ENCODE measurements at regions not wholly inside any gene's neighbourhood (a gene's known extent, or its start where the extent isn't known, plus 50 kb on each side); places are given as distances from the start of the nearest gene placed in this dataset.

DNA sequence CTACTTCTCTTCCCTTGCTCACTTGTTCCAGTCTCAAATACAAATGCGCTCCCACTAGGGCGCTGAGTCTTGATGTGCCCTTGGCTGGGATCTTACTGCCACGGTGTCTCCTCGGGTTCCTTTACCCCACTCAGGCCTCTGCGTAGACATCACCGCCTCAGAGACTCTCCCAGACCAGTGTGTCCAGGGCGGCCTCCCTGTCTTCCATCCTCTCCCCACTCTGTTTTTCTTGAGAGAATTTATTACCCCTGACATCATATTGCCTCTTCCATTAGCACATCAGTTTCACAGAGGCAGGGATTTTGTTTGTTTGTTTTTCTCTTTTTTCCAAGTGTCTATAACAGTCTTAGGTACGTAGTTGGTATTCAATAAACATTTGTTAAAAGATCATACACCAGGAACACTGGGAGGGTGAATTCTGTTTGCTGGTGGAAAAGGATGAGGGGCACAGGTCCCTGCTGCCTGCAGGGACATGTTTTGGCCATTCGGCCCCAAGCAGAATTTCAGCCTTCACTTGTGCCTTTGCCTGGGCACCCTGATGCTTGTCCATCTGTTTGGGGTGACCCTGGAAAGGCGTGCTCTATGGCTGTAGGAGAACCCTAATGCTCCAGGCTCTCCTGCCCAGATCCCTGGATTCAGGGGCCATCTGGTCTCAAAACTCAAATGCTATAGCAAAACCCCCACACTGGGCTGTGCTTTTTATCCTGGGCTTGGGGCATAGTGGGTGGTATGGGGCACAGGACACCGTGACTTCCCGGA is 55.0 kb downstream of the RPL37A start:
- Histone ChIP-seq H3K27ac (no peak overlapping the region), H3K4me3 (no peak overlapping the region)

DNA sequence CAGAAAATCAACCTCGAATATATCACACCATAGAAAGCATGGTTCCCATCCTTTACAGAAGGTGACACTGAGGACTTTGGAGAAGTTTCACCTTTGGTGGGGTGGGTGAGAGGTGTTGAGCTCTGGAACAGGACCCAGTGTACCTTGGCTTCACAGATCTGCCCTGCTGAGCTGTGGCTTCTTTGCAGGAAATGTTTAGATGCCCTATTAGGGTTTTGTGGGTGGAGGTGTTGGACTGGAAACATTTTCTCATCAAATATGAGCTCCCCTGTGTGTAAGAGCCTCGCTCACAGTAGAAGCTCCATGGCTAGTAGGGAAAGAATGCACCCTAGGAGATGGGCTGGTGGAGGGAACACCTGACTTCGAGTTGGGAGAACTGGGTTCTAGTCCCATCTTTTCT is 55.6 kb downstream of the RPL37A start:
- H3K27ac ChIP-seq = peak overlapping the region in 1 of 21 experiments; percentile 47
- H3K4me3 ChIP-seq = no peak overlapping the region

DNA sequence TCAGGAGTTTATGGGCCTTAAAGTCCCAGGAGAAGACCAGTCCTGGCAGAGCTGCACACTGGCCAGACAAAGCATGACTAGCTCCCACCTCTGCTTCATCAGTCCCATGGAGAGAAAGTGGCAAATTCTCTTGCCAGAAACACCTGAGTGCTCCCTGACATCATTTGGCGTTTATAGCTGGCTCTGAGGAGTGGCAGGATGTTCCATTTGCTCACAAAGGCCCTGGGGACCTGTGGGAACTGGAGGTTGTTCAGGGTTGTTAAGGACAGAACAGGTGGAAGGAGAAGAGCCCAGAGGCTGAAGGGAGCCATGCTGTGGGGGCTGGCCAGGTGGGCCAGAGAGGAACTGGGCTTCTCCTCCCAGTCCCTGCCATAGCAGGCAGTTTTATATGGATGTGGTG is 56.1 kb downstream of the RPL37A start:
- H3K27ac ChIP-seq = peak overlapping the region in 2 of 21 experiments; percentile 1 to 47
- H3K4me3 ChIP-seq = no peak overlapping the region

DNA sequence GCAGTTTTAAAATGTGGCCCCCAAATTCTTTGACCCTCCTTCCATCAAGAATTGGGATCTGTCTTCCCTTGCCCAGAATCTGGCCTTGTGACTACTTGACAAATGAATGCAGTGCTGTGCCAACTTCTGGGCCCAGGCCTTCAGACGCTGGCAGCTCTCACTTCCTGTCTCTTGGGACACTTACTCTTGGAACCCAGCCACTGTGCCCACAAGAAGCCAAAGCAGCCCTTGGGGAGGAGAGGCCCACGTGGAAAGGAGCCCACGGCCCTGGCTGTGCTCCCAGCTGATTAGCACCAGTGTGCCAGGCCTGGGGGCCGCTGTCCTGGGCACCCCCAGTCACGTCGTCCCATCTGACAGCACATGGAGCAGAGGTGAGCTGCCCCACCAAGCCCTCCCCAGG is 56.6 kb downstream of the RPL37A start:
- H3K4me3 ChIP-seq = no peak overlapping the region
- no peak overlapping the region for H3K27ac ChIP-seq

DNA sequence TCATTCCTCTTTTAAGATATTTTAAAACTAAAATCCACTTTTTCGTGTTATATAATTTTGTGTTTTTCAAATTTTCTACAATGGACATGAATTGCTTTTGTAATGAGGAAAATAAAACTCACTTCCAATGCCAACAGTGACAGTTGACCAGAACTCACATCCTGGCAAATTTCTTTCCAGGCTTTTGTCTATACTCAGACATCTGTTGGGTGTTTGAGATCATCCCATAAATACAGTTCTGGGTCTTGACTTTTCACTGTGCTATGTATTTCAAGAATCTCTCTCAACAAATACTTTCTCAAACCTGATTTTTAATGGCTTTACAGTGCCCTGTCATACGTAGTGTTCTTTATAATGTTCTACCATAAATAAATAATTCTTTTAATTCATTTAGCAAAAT is 57.6 kb downstream of the RPL37A start:
- no peak overlapping the region for H3K4me3 ChIP-seq
- no peak overlapping the region for H3K27ac ChIP-seq

DNA sequence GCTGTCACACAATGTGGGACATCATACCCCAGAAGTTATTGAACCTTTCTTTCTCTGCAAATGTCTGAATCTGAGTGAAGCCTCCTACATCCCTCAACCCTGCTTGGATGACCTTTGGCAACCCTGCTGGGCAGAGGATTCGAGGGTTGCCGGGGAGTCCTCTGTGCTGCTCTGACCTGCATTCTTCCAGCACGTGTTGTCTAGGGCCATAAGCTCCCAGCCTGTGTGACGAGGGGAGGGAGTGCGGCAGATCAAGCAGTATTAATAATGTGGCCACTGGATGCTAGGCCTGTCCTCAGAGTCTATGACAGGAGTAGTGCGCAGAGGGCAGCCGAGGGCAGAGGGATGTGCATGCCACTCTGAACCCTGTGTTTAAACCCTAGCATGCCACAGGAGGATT is 58.8 kb downstream of the RPL37A start:
- H3K4me3 ChIP-seq = no peak overlapping the region
- H3K27ac ChIP-seq = no peak overlapping the region

DNA sequence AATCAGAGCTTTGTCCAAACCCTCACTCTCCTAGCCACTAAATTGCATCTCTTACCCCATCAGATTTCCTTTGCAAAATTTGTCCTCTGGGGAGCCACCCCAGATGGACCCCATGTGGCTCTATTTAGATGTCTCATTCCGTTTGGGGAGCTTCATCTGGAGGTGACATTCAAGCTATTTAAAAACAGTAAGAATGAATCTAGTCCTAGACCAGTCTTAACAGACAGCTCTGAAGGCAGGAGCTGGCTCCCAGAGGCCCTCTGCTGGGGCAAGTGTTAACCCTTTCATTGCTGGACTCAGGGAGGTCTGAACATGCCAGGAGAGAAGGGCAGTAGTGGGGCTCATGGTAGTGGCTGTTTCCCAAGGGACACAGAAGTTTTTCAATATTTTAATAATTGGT is 59.2 kb downstream of the RPL37A start:
- H3K27ac ChIP-seq = no peak overlapping the region
- H3K4me3 ChIP-seq = no peak overlapping the region

DNA sequence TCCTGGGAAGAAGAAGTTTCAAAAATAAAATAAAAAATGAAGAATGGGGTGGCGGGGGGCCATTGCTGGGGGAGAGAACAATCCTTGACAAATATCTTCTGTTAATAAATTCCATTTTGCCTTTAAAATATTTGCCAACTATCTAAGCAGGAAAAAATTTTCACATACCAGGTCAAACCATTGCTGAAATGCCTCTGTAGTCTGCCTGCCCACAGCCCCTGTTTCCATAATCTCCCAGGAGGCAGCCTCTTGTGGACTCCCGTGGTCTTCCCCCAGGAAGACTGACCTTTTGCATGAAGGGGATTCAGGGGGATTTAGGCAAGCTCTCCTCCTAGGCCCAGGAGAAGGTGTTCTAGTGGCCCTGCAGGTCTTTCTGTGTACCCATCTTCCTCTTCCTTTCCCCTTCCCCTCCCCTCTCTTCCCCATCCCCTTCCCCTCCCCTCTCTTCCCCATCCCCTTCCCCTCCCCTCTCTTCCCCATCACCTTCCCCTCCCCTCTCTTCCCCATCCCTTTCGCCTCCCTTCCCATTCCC is 61.0 kb downstream of the RPL37A start:
- Histone ChIP-seq H3K27ac (no peak overlapping the region), H3K4me3 (no peak overlapping the region)

DNA sequence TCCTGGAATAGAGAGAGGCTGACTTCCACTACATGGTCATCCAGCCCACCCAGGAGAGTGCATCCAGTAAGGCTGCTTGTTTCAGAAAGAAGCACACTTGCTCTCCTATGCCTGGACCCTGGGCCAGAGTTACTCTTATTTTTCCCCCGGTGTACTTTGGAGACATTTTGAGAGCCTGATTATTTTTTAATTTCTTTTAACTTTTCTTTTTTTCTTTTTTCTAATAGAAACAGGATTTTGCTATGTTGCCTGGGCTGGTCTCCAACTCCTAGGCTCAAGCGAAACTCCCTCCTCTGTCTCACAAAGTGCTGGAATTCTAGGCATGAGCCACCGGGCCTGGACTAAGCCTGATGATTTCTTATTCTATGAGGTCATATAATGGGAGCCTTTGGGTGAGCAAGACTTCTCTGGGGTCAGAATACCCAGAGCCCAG is 62.2 kb downstream of the RPL37A start:
- Histone ChIP-seq H3K27ac (no peak overlapping the region), H3K4me3 (no peak overlapping the region)

DNA sequence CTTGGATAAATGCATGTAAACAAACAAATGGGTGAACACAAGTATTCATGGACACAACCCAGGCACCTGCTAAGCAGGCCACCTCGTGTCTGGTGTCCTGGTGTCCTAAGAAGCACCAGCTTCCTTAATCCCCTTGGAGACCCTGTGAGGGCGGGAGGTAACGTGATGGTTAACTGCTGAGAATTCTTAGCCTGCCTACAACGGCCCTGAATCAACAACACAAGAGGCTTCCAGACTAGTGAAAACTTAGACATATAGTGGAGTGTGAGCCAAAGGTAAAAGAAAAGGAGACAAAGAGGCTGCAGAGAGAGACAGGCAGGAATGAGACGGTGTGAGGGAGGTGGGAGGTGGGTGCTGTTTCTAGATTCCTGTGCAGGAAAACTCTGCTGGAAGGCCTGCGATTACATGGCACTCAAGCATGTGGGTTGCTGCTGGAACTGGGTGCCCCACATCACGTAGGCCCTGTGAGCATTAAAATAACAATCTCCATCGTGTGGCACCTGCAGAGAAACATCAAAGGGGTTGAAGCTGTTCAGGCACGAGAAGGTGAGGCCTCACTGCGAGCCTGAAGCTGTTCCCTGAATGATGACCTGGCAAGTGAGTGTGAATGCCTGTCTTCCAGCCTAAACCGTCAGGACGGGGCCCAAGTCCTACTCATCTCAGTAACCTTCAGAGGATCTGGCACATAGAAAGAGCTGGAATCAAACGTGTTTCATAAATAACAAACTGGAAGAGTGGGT is 64.2 kb downstream of the RPL37A start:
- H3K27ac ChIP-seq = peak overlapping the region in 1 of 21 experiments; percentile 10
- no peak overlapping the region for H3K4me3 ChIP-seq

DNA sequence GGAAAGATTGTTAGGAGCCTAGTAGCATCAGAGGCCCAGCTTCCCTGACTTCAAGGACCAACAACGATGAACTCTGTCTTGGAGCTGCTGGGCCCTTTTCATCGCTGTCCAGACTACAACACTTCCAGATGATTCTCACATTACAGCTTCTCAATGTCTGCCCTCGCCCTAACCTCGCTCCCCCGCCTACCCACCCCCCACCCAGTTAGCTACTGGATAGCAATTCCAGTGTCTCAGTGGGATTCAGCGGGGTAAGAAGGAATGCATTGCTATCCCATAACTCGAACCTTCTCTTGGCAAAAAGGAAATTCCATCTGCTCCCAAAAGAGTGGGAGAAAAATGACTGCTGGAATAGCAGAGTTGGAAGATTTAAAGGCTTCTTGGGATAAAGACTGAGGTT is 65.0 kb downstream of the RPL37A start:
- Histone ChIP-seq H3K4me3 (no peak overlapping the region), H3K27ac (no peak overlapping the region)

DNA sequence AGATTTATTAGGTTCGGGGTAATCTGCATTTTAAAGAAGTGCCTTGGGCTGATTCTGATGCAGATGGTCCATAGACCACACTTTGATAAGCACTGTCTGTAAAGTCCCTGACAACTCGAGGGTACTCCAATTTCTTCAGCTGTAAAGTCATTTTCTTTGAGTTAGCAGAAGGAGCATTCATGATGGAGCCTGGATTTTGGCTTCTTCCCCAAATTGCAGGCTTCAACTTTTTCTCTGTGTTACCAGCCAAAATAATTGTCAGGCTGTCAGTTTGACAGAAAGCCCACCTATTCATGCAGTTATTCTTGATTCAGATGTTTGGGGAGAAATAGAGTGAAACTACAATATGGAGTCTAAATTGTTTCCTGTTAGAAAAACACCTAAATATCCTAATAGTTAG is 66.0 kb downstream of the RPL37A start:
- Histone ChIP-seq H3K27ac (no peak overlapping the region), H3K4me3 (no peak overlapping the region)

DNA sequence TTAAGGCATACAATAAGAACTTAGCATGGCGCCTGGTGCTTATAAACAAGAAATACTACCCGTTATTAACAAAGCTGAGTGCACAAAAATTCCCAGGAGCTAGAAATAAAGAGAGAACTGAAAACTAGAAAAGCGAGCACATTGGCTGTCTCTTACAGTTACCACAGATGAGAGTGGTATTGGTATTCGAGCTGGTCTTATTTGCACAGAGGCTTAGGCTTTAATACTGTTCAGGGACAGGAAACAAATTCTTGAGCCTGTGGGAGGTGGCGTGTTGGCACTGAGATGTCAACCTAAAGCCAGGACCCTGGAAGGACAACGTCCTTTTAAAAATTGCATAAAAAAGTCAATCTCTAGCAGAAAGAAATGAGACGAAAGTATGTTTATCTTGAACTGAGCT is 67.3 kb upstream of the IGFBP2 start:
- Histone ChIP-seq H3K27ac (no peak overlapping the region), H3K4me3 (no peak overlapping the region)

DNA sequence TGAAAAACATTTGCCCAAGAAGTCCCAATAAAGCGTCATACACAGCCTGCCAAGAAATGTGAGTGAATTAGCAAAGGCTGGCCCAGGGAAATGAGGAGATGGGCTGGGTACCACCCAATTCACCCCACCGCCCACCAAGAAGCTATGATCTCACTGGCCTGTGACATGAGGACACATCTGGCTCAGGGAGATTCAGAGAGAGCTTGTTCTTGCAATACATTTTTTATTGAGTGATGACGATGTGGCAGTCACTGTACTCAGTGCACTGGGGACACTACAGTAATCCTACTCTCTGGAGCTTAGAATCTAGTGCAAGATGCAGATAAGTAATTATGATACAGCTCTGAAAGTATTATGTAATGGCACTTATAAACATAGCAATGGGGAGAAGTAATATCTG is 64.6 kb upstream of the IGFBP2 start:
- Histone ChIP-seq H3K27ac (no peak overlapping the region), H3K4me3 (no peak overlapping the region)

DNA sequence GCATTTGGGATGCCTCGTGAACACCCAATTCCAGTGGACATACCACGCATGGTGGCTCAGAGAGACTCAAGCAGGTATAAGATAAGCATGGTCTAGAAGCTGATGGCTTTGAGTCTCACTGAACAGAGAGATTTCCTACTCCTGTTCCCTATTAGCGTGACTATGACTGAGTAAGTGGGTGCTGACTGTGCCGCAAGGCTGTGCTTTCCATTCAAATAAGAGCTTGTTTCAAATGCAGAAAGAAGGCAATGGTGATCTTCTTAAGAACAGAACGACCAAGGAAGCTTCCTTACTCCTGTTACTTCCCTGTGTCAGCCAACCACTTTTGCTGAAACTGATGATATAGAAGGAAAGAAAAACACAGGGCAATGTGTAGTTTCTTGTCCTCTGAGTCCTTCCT is 63.5 kb upstream of the IGFBP2 start:
- no peak overlapping the region for H3K27ac ChIP-seq
- no peak overlapping the region for H3K4me3 ChIP-seq

DNA sequence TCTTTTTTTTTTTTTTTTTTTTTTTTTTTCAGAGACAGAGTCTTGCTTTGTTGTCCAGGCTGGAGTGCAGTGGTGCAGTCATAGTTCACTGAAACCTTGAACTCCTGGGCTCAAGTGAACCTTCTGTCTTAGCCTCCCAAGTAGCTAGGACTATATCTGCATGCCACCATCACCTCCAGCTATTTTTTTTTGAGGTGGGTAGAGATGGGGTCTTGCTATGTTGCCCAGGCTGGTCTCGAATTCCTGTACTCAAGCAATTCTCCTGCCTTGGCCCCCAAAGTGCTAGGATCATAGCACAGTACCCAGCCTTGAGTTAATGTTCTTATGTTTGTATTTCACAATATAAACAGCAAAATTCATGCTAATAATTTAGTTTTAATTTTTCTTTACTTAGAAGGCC is 62.9 kb upstream of the IGFBP2 start:
- Histone ChIP-seq H3K27ac (no peak overlapping the region), H3K4me3 (no peak overlapping the region)

DNA sequence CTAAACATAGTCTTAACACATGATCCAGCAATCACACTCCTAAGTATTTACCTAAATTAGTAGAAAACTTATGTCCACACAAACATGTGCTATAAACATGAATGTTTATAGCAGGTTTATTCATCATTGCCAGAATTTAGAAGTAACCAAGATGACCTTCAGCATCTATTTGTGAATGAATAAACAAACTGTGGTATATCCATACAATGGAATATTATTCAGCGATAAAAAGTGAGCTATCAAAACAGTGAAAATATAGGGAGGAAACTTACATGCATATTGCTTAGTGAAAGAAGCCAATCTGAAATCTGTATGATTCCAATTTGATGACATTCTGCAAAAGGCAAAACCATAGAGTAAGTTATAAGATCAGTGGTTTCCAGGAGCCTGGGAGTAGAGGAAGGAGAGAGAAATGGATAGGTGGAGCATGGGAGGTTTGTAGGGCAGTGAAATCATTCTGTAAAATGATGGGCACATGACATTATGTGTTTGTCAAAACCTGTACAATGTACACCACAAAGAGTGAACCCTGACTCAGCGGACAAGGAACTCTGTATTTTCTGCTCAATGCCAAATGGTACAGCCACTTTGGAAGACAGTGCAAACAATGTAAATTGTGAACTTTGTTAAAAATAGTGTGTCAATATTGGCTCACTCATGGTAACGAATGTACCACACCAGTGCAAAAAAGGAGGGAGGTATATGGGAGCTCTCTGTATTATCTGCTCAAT is 61.9 kb upstream of the IGFBP2 start:
- Histone ChIP-seq H3K4me3 (no peak overlapping the region), H3K27ac (no peak overlapping the region)

DNA sequence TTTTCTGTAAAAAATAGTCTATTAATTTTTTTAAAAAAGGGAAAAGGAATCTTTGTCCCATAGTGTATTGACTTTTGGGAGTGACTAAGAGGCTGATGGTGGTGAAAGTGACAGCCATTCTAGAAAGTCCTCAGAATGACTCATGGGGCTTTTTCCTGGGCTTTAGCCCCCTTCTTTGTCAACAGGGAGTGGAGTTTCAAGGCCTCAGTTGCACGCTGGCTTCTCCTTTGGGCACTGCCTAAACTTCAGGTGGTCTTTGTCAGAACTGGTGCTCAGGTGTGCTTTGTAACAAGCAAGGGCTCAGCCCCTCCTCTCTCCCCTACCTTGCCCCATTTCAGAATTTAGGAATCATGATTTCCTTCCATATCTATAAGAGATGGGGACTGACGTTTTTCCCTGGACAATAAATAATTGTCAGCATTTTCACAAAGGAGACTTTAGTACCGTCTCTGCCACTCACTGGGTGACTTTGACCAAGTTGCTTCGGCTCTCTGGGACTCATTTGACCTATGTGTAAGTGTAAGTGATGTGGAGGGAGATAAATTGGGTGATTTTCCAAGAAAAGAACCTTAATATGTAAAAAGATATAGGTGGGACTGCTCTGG is 61.2 kb upstream of the IGFBP2 start:
- H3K4me3 ChIP-seq = no peak overlapping the region
- H3K27ac ChIP-seq = peak overlapping the region in 1 of 21 experiments; percentile 45

DNA sequence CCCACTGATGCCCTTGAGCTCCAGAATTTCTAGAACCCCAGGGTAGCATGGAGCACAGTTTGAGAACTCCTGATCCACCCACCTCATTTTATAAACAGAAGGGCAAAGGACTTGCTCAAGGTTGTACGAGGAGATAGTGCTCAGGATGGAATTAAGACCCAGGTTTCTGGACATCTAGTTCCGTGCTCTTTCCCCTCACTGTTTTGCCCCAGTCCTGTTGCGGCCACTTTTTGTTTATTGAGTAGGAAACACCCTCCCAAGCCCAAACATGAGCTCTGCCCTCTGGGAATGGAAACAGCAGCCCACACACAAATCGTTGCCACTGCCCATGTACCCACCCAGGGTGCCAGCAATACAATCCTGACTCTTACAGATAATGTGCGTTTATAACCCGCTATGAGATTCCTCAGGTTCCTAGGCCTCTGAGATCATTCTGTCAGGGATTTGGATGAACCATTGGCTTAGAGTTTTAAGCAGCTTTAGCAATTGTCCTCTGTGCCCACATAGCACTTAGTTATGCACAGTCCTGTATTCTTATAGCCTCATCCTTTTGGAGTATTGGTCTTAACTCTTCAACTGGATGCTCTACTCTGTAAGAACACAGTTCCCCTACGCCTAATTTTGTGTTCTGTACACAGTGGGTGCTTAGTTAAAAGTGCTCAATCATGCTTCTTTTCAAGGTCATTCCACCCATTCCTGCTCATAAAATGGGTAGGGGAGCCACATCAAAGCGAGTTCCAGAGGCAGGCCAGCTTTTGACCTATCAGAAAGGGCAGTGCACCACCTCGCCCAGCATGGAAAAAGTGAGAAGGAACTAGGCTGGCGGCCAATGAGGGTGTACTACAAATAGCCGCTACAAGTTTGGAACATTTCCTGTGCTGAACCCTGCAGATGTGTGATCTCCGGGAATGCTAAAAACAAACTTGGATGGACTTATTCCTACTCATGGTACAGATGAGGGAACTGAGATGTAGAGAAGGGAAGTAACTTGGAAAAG is 60.3 kb upstream of the IGFBP2 start:
- H3K27ac ChIP-seq = peak overlapping the region in 5 of 21 experiments; percentile 26 to 71 (median 49)
- no peak overlapping the region for H3K4me3 ChIP-seq

Measured in skin epidermis (tissue), 12 donors.